ENCODE measurements at regions not wholly inside any gene's neighbourhood (a gene's known extent, or its start where the extent isn't known, plus 50 kb on each side); places are given as distances from the start of the nearest gene placed in this dataset.
"Not testable (repeated sequence)": the region's sequence is repeated elsewhere in the genome, so short reads cannot be mapped to it uniquely, and the experiment has no call there.

GRCh38 chr12:46711756-46712155, 114.0 kb downstream of the SLC38A4 start:
- peak; percentile 52 for DNase-seq

GRCh38 chr12:46710125-46710743, 115.6 kb downstream of the SLC38A4 start:
- DNase-seq: no peak

- DNase-seq: peak; percentile 88
Measured at GRCh38 chr12:46702581-46703344, 123.0 kb downstream of the SLC38A4 start.

GRCh38 chr12:46701356-46701755, 124.4 kb downstream of the SLC38A4 start:
- no peak for DNase-seq

GRCh38 chr12:46699986-46700385, 125.8 kb downstream of the SLC38A4 start:
- no peak for DNase-seq

- DNase-seq: no peak
Measured at GRCh38 chr12:46698003-46698402, 127.8 kb downstream of the SLC38A4 start.

- DNase-seq: no peak
Measured at GRCh38 chr12:46693518-46693917, 132.3 kb downstream of the SLC38A4 start.

GRCh38 chr12:46693034-46693433, 132.8 kb downstream of the SLC38A4 start:
- DNase-seq: no peak

- DNase-seq: peak; percentile 10
Measured at GRCh38 chr12:46692606-46693005, 133.2 kb downstream of the SLC38A4 start.

- no peak for DNase-seq
Measured at GRCh38 chr12:46686267-46686942, 139.4 kb downstream of the SLC38A4 start.

- not testable (repeated sequence) for DNase-seq
Measured at GRCh38 chr12:46684243-46684642, 141.6 kb downstream of the SLC38A4 start.

GRCh38 chr12:46682148-46682547, 143.6 kb downstream of the SLC38A4 start:
- DNase-seq: no peak

GRCh38 chr12:46680506-46680905, 145.3 kb downstream of the SLC38A4 start:
- no peak for DNase-seq

GRCh38 chr12:46679754-46680153, 146.0 kb downstream of the SLC38A4 start:
- DNase-seq: no peak

GRCh38 chr12:46678426-46678825, 147.4 kb downstream of the SLC38A4 start:
- no peak for DNase-seq

GRCh38 chr12:46677749-46678148, 148.0 kb downstream of the SLC38A4 start:
- DNase-seq: peak; percentile 65

GRCh38 chr12:46676797-46677520, 148.8 kb downstream of the SLC38A4 start:
- DNase-seq: no peak

GRCh38 chr12:46676396-46676795, 149.4 kb downstream of the SLC38A4 start:
- no peak for DNase-seq

- DNase-seq: peak; percentile 48
Measured at GRCh38 chr12:46675736-46676135, 150.1 kb downstream of the SLC38A4 start.

- DNase-seq: no peak
Measured at GRCh38 chr12:46674800-46675199, 151.0 kb downstream of the SLC38A4 start.

- no peak for DNase-seq
Measured at GRCh38 chr12:46674129-46674528, 151.7 kb downstream of the SLC38A4 start.

- DNase-seq: no peak
Measured at GRCh38 chr12:46671102-46671501, 154.7 kb downstream of the SLC38A4 start.

- DNase-seq: no peak
Measured at GRCh38 chr12:46670636-46671035, 155.2 kb downstream of the SLC38A4 start.

Data from HCEC 1CT (cell line).